ENCODE measurements at regions not wholly inside any gene's neighbourhood (a gene's known extent, or its start where the extent isn't known, plus 50 kb on each side); places are given as distances from the start of the nearest gene placed in this dataset.

- no peak overlapping the region for H3K4me3 ChIP-seq (ENCODE audit: extremely low read depth in 1 of 4, insufficient read depth in 2 of 4, low read depth in 3 of 4, low read length in 4 of 4)
- no peak overlapping the region for H3K56ac ChIP-seq (replicated peaks; ENCODE audit: insufficient read length, low read depth, low read length)
- no peak overlapping the region for H3K18ac ChIP-seq (ENCODE audit: extremely low read depth, low read length)
- no peak overlapping the region for H2BK20ac ChIP-seq (ENCODE audit: low read length)
- CTCF ChIA-PET (ENCODE audit: partially characterized antibody), result interaction anchor here (0.8 kb wide), 1 partner anchor 35 kb away, joined by 3 read pairs; no protein-coding TSS in a partner anchor
- H3K79me1 ChIP-seq (ENCODE audit: low read depth, low read length), result no peaks in the 10 kb centered on the region
- no peak overlapping the region for H4K8ac ChIP-seq (ENCODE audit: extremely low read depth, insufficient read depth, low read length)
- H3K9me3 ChIP-seq (ENCODE audit: insufficient read depth in 2 of 2, low read depth in 1 of 2, low read length in 1 of 2), result peaks cover 0 to 4% of the 10 kb centered on the region in 2 experiments; a peak in 1 of 4 replicates
- no peak overlapping the region for H3K4me2 ChIP-seq (ENCODE audit: insufficient read depth in 1 of 2, low read depth in 2 of 2, low read length in 2 of 2)
- H2BK5ac ChIP-seq (ENCODE audit: low read depth, low read length), result no peak overlapping the region
- no peaks in the 10 kb centered on the region for H3K36me3 ChIP-seq (ENCODE audit: control insufficient read depth in 2 of 4, insufficient read depth in 4 of 4, low read length in 3 of 4)
- no peak overlapping the region for H3K23ac ChIP-seq (ENCODE audit: insufficient read length)
- no peak overlapping the region for H3K9ac ChIP-seq (replicated peaks in 1 of 4; ENCODE audit: extremely low read depth in 1 of 4, low read depth in 3 of 4, low read length in 3 of 4)
- no peak overlapping the region for H3K14ac ChIP-seq (ENCODE audit: insufficient read length)
- no peak overlapping the region for H4K91ac ChIP-seq (replicated peaks; ENCODE audit: insufficient read length, low read length)
- POLR2A ChIA-PET (ENCODE audit: partially characterized antibody), result no interaction called here
- H3K27me3 ChIP-seq (replicated peaks in 1 of 4; ENCODE audit: control insufficient read depth in 3 of 4, extremely low read depth in 1 of 4, insufficient read depth in 3 of 4, low read length in 3 of 4), result no peaks in the 10 kb centered on the region
- FAIRE-seq, result no peak
- no peak for DNase-seq (ENCODE audit: low read depth in 1 of 2, low spot score in 2 of 2)
- H4K5ac ChIP-seq (ENCODE audit: insufficient read length, low read depth, low read length), result no peak overlapping the region
- no peak overlapping the region for H2AFZ ChIP-seq (ENCODE audit: low read length)
- H3K79me2 ChIP-seq (ENCODE audit: control insufficient read depth in 1 of 2, insufficient read depth in 2 of 2, low read length in 2 of 2), result no peaks in the 10 kb centered on the region
- no peak overlapping the region for H2BK15ac ChIP-seq (ENCODE audit: low read length)
- TF ChIP-seq CREB1 (IDR thresholded peaks at IDR 0.05) (no peak), BRCA1 (IDR thresholded peaks at IDR 0.05; ENCODE audit: low read depth, low read length) (no peak), SP1 (IDR thresholded peaks at IDR 0.05; ENCODE audit: low read depth, low read length) (no peak), FOSL1 (IDR thresholded peaks at IDR 0.05; ENCODE audit: insufficient read depth, low read depth, low read length) (no peak), SIX5 (IDR thresholded peaks at IDR 0.05; ENCODE audit: low read depth, low read length) (no peak), POLR2A (IDR thresholded peaks at IDR 0.05; ENCODE audit: control extremely low read depth in 1 of 2, low read depth in 2 of 2, low read length in 2 of 2) (no peak), HDAC6 (IDR thresholded peaks at IDR 0.05; ENCODE audit: low read depth, low read length) (no peak), SP2 (IDR thresholded peaks at IDR 0.05; ENCODE audit: low read length) (no peak), YY1 (IDR thresholded peaks at IDR 0.05; ENCODE audit: low read depth, low read length) (no peak)
- no peak overlapping the region for H3K4ac ChIP-seq (replicated peaks; ENCODE audit: insufficient read length, low read depth, low read length)
- H3K27ac ChIP-seq (ENCODE audit: low read depth, low read length), result no peak overlapping the region
- no peaks in the 10 kb centered on the region for H4K20me1 ChIP-seq (replicated peaks in 1 of 2; ENCODE audit: control insufficient read depth in 1 of 2, insufficient read depth in 2 of 2, low read length in 2 of 2)
- no peak overlapping the region for H2AK5ac ChIP-seq (ENCODE audit: low read depth, low read length)
- no peaks in the 10 kb centered on the region for H3K23me2 ChIP-seq (ENCODE audit: low read depth, low read length)
- H2BK120ac ChIP-seq (replicated peaks; ENCODE audit: low read depth, low read length), result no peak overlapping the region
- H2BK12ac ChIP-seq (ENCODE audit: low read depth, low read length), result no peak overlapping the region
- no peaks in the 10 kb centered on the region for H3K4me1 ChIP-seq (replicated peaks in 1 of 4; ENCODE audit: control insufficient read depth in 3 of 4, insufficient read depth in 4 of 4, low read length in 3 of 4)
These were observed 918.4 kb downstream of the MCTP2 start for GRCh38 chr15:95149771-95150170.

Measured in H1 (cell line).